NCI-H1930 (cell line): ENCODE measurements at regions not wholly inside any gene's neighbourhood (a gene's known extent, or its start where the extent isn't known, plus 50 kb on each side); places are given as distances from the start of the nearest gene placed in this dataset.
"Not testable (repeated sequence)": the region's sequence is repeated elsewhere in the genome, so short reads cannot be mapped to it uniquely, and the experiment has no call there.

Experiments
- DNase-seq, 2 experiments: peaks; one replicate each; lab custom pipeline; 2025; lab: John Stamatoyannopoulos, UW

GRCh38 chr1:181948372-181948771, 113.1 kb downstream of the ZNF648 start:
- DNase-seq: no peak

- DNase-seq: no peak
Measured at GRCh38 chr1:181947441-181947840, 114.1 kb downstream of the ZNF648 start.

DNA sequence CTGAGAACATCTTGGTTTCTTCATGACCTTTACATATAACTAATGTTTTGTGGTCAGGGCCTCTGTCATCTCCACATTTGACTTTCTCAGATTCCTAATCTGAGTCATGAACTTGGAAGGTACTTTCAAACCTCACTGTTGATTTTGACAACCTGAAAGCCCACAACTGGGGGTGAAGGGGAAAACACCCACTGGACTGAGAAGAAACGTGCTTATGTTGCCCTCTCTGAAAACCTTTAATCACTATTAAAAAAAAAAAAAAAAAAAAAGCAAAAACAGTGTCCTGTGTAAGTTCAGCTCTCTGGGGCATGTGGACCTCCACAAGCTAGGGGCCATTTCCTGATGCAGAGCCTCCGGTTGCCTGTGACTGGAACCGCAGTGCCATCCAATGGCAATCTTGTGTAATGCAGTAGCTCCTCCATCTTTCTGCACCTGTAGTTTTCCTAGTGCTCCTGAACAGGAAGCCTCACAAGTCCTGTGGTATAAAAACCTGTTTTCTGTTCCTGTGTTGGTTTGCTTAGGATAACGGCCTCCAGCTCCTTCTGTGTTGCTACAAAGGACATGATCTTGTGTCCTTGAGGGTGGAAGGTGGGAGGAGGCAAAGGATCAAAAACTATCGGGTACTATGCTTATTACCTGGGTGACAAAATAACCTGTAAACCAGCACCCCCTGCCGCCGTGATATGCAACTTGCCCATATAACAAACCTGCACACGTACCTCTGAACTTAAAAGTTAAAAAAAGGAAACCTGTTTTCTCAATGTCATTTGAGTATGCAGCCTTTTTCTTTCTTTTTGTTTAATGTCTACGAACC, 124.5 kb downstream of the ZNF648 start:
- DNase-seq: peak; percentile 50 to 58

DNA sequence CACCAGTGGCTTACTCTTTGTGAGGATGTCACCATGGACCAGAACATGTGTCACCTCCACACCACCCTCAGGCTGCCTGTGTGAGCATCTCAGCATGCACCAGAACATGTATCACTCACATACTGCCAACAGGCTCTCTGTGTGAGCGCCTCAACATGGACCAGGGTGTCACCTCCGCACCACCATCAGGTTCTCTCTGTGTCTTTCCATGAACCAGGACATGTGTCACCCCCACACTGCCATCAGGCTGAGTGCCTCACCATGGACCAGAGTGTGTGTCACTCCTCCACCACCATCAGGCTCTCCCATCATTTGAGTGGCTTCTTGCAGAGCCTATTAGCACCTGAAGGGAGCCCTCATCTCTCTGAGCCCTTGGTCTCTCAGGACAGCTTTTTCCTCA, 125.2 kb downstream of the ZNF648 start:
- DNase-seq: no peak

DNA sequence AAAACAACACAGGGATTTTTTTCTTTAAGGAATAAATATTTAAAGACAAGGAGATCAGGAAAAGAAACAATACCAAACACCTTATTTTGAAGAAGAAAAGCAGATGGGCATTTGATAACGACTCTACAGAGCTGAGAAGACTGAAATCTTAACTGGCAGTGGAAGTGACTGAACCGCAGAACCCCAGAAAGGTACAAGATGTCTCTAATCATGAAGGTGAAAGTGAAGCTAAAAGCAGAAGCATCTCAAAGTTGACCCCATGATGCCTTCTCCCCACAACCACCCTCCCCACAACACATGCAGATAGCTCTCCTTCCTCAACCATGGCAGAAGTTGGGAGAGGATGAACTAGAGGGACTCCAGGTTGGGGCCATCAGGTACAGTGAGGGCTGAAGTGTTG, 129.6 kb downstream of the ZNF648 start:
- no peak for DNase-seq

DNA sequence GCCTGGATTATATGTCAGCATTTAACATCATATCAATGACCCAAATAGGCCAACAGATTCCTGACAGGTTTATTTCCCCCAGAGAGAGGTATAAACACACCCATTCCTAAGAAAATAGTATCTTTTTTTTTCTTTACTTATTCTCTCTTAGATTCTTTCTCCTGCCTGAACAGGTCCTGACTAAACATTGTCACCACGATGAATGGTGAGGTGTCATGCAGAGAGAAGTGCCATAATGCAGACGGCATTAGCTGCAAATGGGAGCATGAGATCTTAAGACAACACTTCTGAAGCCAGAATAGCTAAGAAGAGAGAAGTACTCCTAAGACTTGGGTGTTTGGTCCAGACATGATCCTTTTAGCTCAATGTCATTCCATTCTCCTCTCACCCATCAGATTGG, 131.3 kb downstream of the ZNF648 start:
- no peak for DNase-seq

GRCh38 chr1:181926697-181927096, 134.8 kb downstream of the ZNF648 start:
- no peak for DNase-seq

DNA sequence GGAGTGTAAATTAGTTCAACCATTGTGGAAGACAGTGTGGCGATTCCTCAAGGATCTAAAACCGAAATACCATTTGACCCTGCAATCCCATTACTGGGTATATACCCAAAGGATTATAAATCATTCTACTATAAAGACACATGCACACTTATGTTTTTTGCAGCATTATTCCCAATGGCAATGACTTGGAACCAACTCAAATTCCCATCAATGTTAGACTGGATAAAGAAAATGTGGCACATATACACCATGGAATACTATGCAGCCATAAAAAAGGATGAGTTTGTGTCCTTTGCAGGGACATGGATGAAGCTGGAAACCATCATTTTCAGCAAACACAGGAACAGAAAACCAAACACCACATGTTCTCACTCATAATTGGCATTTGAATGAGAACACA, 137.5 kb downstream of the ZNF648 start:
- not testable (repeated sequence) for DNase-seq

GRCh38 chr1:181919542-181919941, 142.0 kb downstream of the ZNF648 start:
- DNase-seq: no peak

GRCh38 chr1:181918880-181919525, 142.5 kb downstream of the ZNF648 start:
- no peak for DNase-seq

GRCh38 chr1:181911715-181912114, 149.8 kb downstream of the ZNF648 start:
- no peak for DNase-seq

GRCh38 chr1:181910905-181911304, 150.6 kb downstream of the ZNF648 start:
- DNase-seq: no peak

- DNase-seq: no peak
Measured at GRCh38 chr1:181909010-181909409, 152.5 kb downstream of the ZNF648 start.

DNA sequence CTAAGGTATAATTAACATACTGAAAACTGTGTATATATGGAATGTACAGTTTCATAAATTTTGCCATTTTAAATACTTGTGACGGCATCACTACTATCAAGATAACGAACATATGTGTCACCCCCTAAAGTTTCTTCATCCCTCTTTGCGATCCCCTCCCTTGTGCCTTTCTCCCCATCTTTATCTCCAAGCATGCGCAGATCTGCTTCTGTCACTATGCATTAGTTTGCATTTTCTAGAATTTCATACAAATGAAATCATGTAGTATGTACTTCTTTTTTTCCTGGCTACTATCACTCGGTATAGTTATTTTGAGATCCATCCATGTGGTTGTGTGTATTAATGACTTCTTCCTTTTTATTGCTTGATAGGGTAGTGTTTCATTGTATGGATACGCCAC, 154.9 kb downstream of the ZNF648 start:
- no peak for DNase-seq

GRCh38 chr1:181905944-181906597, 155.4 kb downstream of the ZNF648 start:
- no peak for DNase-seq

- no peak for DNase-seq
Measured at GRCh38 chr1:181898773-181899172, 162.7 kb downstream of the ZNF648 start.

- no peak for DNase-seq
Measured at GRCh38 chr1:181896824-181897223, 164.7 kb downstream of the ZNF648 start.

- no peak for DNase-seq
Measured at GRCh38 chr1:181894439-181894859, 167.1 kb downstream of the ZNF648 start.

DNA sequence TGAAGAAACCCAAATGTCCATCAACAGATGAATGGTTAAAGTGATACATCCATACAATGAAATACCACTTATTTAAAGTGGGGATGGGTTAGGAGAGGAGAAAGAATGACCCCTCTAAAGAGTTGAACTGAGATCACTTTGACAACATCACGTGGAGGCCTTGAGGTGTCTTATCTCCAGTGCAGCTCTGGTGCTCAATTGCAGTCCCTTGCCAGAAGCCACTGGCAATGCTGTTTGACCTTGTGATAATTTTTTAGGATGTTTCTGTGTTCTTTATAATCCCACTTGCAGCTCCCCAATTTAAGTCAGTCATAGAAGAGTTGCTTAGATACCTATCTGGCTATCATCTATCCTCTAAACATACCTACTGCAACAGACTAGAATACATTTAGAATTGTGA, 167.6 kb downstream of the ZNF648 start:
- DNase-seq: no peak

DNA sequence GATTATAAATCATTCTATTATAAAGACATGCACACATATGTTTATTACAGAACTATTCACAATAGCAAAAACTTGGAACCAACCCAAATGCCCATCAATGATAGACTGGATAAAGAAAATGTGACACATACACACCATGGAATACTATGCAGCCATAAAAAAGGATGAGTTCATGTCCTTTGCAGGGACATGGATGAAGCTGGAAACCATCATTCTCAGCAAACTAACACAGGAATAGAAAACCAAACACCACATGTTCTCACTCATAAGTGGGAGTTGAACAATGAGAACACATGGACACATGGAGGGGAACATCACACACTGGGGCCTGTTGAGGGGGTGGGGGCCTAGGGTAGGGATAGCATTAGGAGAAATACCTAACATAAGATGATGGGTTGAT, 168.4 kb downstream of the ZNF648 start:
- not testable (repeated sequence) for DNase-seq

DNA sequence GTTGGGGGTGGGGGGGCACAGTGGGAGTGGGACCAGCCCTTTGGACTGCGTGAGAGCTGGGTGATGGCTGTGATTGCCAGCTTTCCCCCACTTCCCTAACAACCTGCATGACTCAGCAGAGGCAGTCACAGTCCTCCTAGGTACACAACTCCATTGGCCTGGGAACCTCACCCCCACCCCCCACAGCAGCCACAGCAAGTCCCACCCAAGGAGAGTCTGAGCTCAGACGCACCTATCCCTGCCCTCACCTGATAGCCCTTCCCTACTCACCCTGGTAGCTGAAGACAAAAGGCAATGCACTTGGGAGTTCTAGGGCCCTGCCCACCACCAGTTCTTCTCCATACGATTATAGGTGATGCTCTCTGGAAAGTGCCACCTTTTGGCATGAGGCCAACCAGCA, 188.9 kb downstream of the ZNF648 start:
- no peak for DNase-seq

GRCh38 chr1:181863736-181864135, 197.8 kb downstream of the ZNF648 start:
- DNase-seq: no peak

DNA sequence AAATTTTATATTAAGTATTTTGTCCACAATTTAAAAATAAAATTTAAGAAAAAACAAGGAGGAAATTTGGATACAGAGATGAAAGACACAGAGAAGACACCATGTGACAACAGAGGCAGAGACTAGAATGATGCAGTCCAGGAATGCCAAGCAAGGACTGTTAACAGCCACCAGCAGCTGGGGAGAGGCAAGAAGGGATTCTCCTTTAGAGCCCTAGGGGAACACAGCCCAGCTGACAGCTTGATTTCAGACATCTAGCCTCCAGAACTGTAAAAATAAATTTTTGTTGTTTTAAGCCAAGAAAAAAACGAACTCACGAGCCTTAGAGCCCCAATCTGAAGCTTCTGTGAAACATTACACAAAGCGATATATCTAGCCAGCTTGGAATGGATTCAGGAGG, 198.5 kb downstream of the ZNF648 start:
- no peak for DNase-seq
